ENCODE measurements at regions not wholly inside any gene's neighbourhood (a gene's known extent, or its start where the extent isn't known, plus 50 kb on each side); places are given as distances from the start of the nearest gene placed in this dataset.

- TF ChIP-seq TCF12 (IDR thresholded peaks at IDR 0.05; ENCODE audit: low read depth, low read length), result no peak
These were observed 830.5 kb downstream of the IGSF11 start (continued) for GRCh38 chr3:118204052-118204656.
